Breast epithelium (tissue), 4 donors: ENCODE measurements at regions not wholly inside any gene's neighbourhood (a gene's known extent, or its start where the extent isn't known, plus 50 kb on each side); places are given as distances from the start of the nearest gene placed in this dataset.

ENCODE experiments used
- DNase-seq, 2 donors: peaks; one replicate each; pipeline ENCODE4 v3.0.0-alpha.2; 2019; ENCODE audit warnings: low spot score in 2 of 2
- H3K27ac ChIP-seq, 2 donors: fragments of 200-600 bp; sonication (generic) in 1 of 2; one replicate each; pipeline ENCODE4 v1.5.1; 2016 to 2019; ENCODE audit warnings: mild to moderate bottlenecking in 1 of 2
- H3K27me3 ChIP-seq, 2 donors: fragments of 200-600 bp; sonication (generic) in 1 of 2; one replicate each; pipeline versions ENCODE4 v1.5.1 to v1.6.0; 2017 to 2019; ENCODE audit warnings: control low read depth in 1 of 2, mild to moderate bottlenecking in 1 of 2
- H3K36me3 ChIP-seq: fragments of 200-600 bp; one replicate; pipeline ENCODE4 v1.5.1; 2019
- H3K4me1 ChIP-seq, 2 donors: fragments of 200-600 bp; sonication (generic); one replicate each; pipeline ENCODE4 v1.5.1; 2016 to 2019; ENCODE audit warnings: control low read depth in 1 of 2
- H3K4me3 ChIP-seq, 3 donors: fragments of 200-600 bp; sonication (generic); 1 replicate in 2 of 3; 2 replicates in 1 of 3; pipeline ENCODE4 v1.5.1; 2016 to 2019; ENCODE audit warnings: mild to moderate bottlenecking in 3 of 3, moderate library complexity in 2 of 3
- H3K9me3 ChIP-seq, 2 donors: fragments of 200-600 bp; sonication (generic) in 1 of 2; one replicate each; pipeline ENCODE4 v1.5.1; 2016 to 2019; ENCODE audit warnings: control low read depth in 1 of 2
- POLR2A ChIP-seq: fragments of 450-650 bp; IDR thresholded peaks from one replicate; pipeline ENCODE4 v1.6.1; 2016; ENCODE audit warnings: antibody characterized with exemption, mild to moderate bottlenecking, moderate library complexity
- POLR2AphosphoS5 ChIP-seq, 3 donors: sonication (generic); formaldehyde crosslinking; IDR thresholded peaks; one replicate each; pipeline ENCODE4 v1.6.1; 2017; ENCODE audit warnings: antibody characterized with exemption in 3 of 3
- intact Hi-C: fragments of 100-400 bp; cut with DNase I; formaldehyde crosslinking; loops from one replicate; pipeline ENCODE4 v1.15.1; 2023; ENCODE audit warnings: low total_unique reads
- TF ChIP-seq, protein P1 (sequence below), 3 donors: fragments of 450-650 bp; IDR thresholded peaks; one replicate each; pipeline ENCODE4 v1.5.1; 2016 to 2017; ENCODE audit warnings: antibody characterized with exemption in 3 of 3, mild to moderate bottlenecking in 3 of 3, moderate library complexity in 3 of 3

GRCh38 chr14:103216857-103217256 lies 93.6 kb downstream of the TNFAIP2 start:
- DNase-seq = no peak
- H3K27me3 ChIP-seq = peaks cover 0 to 15% of the 10 kb centered on the region in 2 donors
- intact Hi-C loops = no loop called here
- no peak overlapping the region for H3K27ac ChIP-seq
- H3K36me3 ChIP-seq = no peaks in the 10 kb centered on the region
- H3K9me3 ChIP-seq = peaks cover 7 to 9% of the 10 kb centered on the region in 2 donors
- H3K4me3 ChIP-seq = no peak overlapping the region
- no peaks in the 10 kb centered on the region for H3K4me1 ChIP-seq
- no peak for TF ChIP-seq POLR2A
- TF ChIP-seq POLR2AphosphoS5 (IDR thresholded peaks at IDR 0.05) = no peak

- Histone ChIP-seq H3K9me3 (peaks cover 7 to 9% of the 10 kb centered on the region in 2 donors), H3K36me3 (no peaks in the 10 kb centered on the region)
- intact Hi-C loops = no loop called here
Measured at GRCh38 chr14:103217538-103217937, 94.3 kb downstream of the TNFAIP2 start.

DNA sequence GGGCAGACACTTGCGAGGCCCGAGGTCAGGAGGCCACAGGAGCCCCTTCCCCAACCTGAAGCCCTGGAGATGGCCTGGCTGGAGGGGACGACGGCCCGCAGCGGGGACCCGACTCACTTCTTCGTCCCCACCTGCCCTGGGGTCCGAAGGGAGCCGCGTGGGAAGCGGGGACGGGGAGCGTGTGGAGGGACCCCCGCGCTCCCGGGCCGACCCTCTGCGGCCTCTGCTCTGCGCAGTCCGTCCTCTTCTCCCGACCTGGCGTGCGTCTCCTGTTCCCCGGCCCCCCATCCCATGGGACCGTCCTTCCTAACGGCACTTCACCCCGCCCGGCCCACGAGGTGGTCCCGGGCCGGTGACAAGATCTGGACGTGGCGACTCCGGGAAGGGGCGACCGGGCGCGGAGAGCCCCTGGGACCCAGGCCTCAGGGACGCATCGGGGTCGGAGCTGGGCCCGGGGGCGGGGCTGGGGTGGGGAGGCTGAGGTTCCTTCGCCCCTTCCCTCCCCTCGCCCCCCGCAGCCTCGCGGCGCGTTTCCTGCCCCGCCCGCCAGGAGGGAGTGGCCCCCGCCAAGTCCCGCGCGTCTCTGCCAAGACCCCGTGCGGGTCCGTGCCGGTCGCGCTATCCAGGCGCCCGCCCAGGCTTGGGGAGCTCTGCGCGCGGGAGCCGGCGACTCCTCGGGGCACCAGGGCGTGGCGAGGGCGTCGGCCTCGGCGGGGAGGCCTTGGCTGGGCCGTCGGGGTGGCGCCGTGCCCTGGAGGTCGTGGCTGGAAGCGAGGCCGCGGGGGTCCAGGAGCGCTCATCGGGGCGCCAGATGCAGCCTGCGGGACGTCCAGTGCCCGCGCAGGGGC lies 97.1 kb downstream of the TNFAIP2 start:
- no peak overlapping the region for H3K27ac ChIP-seq
- H3K27me3 ChIP-seq = peaks cover 0 to 19% of the 10 kb centered on the region in 2 donors
- H3K4me3 ChIP-seq = peak overlapping the region; percentile 34 to 60 (median 45)
- H3K36me3 ChIP-seq = no peaks in the 10 kb centered on the region
- intact Hi-C loops = no loop called here
- H3K4me1 ChIP-seq = no peaks in the 10 kb centered on the region
- TF ChIP-seq POLR2AphosphoS5 (IDR thresholded peaks at IDR 0.05) = no peak
- no peak for TF ChIP-seq POLR2A
- TF ChIP-seq, protein P1, sequence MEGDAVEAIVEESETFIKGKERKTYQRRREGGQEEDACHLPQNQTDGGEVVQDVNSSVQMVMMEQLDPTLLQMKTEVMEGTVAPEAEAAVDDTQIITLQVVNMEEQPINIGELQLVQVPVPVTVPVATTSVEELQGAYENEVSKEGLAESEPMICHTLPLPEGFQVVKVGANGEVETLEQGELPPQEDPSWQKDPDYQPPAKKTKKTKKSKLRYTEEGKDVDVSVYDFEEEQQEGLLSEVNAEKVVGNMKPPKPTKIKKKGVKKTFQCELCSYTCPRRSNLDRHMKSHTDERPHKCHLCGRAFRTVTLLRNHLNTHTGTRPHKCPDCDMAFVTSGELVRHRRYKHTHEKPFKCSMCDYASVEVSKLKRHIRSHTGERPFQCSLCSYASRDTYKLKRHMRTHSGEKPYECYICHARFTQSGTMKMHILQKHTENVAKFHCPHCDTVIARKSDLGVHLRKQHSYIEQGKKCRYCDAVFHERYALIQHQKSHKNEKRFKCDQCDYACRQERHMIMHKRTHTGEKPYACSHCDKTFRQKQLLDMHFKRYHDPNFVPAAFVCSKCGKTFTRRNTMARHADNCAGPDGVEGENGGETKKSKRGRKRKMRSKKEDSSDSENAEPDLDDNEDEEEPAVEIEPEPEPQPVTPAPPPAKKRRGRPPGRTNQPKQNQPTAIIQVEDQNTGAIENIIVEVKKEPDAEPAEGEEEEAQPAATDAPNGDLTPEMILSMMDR (IDR thresholded peaks at IDR 0.05) = no peak
- peaks cover 7 to 9% of the 10 kb centered on the region in 2 donors for H3K9me3 ChIP-seq
- no peak for DNase-seq

More at GRCh38 chr14:103217538-103217937, 94.3 kb downstream of the TNFAIP2 start:
- Histone ChIP-seq H3K4me3 (no peak overlapping the region), H3K27me3 (peaks cover 0 to 19% of the 10 kb centered on the region in 2 donors), H3K4me1 (no peaks in the 10 kb centered on the region), H3K27ac (no peak overlapping the region)
- TF ChIP-seq, protein P1 (IDR thresholded peaks at IDR 0.05) = no peak
- TF ChIP-seq POLR2A (no peak), POLR2AphosphoS5 (IDR thresholded peaks at IDR 0.05) (no peak)
- no peak for DNase-seq

DNA sequence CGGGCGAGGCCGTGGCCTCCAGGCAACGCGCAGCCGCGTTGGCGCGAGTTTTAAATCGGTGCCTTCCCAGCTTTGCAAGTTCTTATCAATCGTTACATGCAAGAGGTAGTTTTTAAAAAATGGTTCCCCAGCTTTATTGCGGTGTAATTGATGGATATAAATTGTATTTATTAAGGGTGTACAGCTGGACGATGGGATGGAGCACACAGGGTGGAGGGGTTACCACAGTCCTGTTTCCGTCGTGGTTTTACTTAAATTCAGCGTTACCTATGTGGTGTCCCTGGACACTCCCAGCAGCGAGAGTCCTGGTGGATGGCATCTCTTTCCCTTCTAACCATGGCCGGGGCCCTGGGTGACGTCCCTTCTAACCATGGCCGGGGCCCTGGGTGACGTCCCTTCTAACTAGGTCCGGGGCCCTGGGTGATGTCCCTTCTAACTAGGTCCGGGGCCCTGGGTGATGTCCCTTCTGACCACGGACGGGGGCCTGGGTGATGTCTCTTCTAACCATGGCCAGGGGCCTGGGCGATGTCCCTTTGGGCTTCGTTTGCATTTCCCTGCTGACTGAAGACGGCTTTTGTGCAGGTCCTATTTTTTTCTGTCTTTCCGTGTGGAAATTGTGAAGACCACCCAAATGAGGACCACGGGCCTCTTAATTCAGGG lies 97.9 kb downstream of the TNFAIP2 start:
- no peaks in the 10 kb centered on the region for H3K36me3 ChIP-seq
- peak overlapping the region; percentile 34 to 60 (median 45) for H3K4me3 ChIP-seq
- no peak overlapping the region for H3K27ac ChIP-seq
- H3K27me3 ChIP-seq = peaks cover 0 to 19% of the 10 kb centered on the region in 2 donors
- TF ChIP-seq POLR2A (no peak), POLR2AphosphoS5 (IDR thresholded peaks at IDR 0.05) (no peak)
- TF ChIP-seq, protein P1 (IDR thresholded peaks at IDR 0.05) = no peak
- intact Hi-C loops = no loop called here
- H3K9me3 ChIP-seq = peaks cover 7 to 9% of the 10 kb centered on the region in 2 donors
- H3K4me1 ChIP-seq = no peaks in the 10 kb centered on the region
- DNase-seq = no peak

DNA sequence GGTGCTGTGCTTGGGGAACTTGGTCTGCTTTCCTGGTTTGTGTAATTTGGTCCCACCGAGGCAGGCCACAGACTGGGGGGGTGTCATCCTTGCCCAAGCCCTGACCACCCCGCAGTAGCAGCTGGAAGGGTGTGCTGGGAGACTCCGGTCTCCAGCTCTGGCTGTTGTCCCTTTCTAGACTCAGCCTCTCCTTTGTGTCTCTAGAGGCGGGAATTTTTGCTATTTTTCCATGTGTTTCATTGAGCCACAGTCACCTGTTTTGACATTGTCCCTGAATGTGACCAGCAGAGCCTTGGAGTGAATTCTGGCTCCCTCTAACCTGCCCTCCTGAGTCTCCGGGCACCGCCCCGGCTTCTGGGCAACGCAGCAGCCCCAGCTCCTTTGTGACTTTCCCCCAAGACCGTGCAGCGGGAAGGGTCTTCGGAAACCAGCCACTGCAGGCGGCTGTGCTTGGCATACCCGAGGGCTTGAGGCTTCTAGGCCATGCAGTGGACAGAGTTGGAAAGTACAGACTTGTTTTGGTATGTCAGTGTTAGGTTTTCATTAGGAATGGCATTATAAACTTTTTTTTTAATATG lies 98.6 kb downstream of the TNFAIP2 start:
- intact Hi-C loops = no loop called here
- H3K9me3 ChIP-seq = peaks cover 7 to 9% of the 10 kb centered on the region in 2 donors
- H3K4me3 ChIP-seq = no peak overlapping the region
- no peaks in the 10 kb centered on the region for H3K4me1 ChIP-seq
- no peaks in the 10 kb centered on the region for H3K36me3 ChIP-seq
- no peak for DNase-seq
- H3K27ac ChIP-seq = no peak overlapping the region
- TF ChIP-seq POLR2AphosphoS5 (IDR thresholded peaks at IDR 0.05) (no peak), POLR2A (no peak)
- TF ChIP-seq, protein P1 (IDR thresholded peaks at IDR 0.05) = no peak
- peaks cover 0 to 19% of the 10 kb centered on the region in 2 donors for H3K27me3 ChIP-seq
